Endothelial cell of umbilical vein (primary cell): ENCODE measurements at regions not wholly inside any gene's neighbourhood (a gene's known extent, or its start where the extent isn't known, plus 50 kb on each side); places are given as distances from the start of the nearest gene placed in this dataset.

Experiments
- BruUV-seq: library from RNA; stranded (reverse); fragments of 400-500 nt; replicated peaks from 2 replicates; lab custom pipeline; 2021; lab: Mats Ljungman, UMichigan
- CTCF ChIA-PET: fragments of 300-600, 350-600 bp; sonication (Branson Sonifier 250); formaldehyde crosslinking; loops from one replicate; lab custom pipeline; 2021; ENCODE audit warnings: antibody characterized with exemption, inconsistent platforms; lab: Charles Lee
- POLR2A ChIA-PET: fragments of 300-600, 350-600 bp; sonication (Branson Sonifier 250); formaldehyde crosslinking; loops from one replicate; lab custom pipeline; 2021; ENCODE audit warnings: antibody characterized with exemption, inconsistent platforms; lab: Charles Lee
- DNase-seq: peaks from one replicate; pipeline ENCODE4 v3.0.0-alpha.2; 2011; ENCODE audit warnings: low read depth, low spot score
- FAIRE-seq: peaks from 2 replicates; lab custom pipeline; 2011; peaks lifted over from hg19 to GRCh38; lab: Jason Lieb, UNC
- H2AFZ ChIP-seq: 2 replicates; pipeline ENCODE4 v1.6.0; 2012; ENCODE audit warnings: low read depth, low read length, control low read depth, inconsistent platforms
- H3K27ac ChIP-seq: 2 replicates; pipeline ENCODE4 v1.5.1; 2011; ENCODE audit warnings: low read depth, mild to moderate bottlenecking, control low read depth, low read length, moderate library complexity; ENCODE audit not compliant: insufficient read depth
- H3K27me3 ChIP-seq, 2 experiments: 2 replicates each; pipeline versions ENCODE4 v1.6.0 to v1.6.1; 2011; ENCODE audit warnings: low read length in 2 of 2, mixed read lengths in 1 of 2; ENCODE audit not compliant: control insufficient read depth in 2 of 2, insufficient read depth in 2 of 2
- H3K36me3 ChIP-seq, 2 experiments: 2 replicates in 1 of 2; 3 replicates in 1 of 2; pipeline ENCODE4 v1.5.1; 2011; ENCODE audit warnings: low read length in 2 of 2, mild to moderate bottlenecking in 1 of 2, moderate library complexity in 1 of 2; ENCODE audit not compliant: control insufficient read depth in 2 of 2, insufficient read depth in 2 of 2; ENCODE audit errors: extremely low read depth in 1 of 2
- H3K4me1 ChIP-seq: 3 replicates; pipeline ENCODE4 v1.5.1; 2011; ENCODE audit warnings: mild to moderate bottlenecking, low read length; ENCODE audit not compliant: control insufficient read depth, insufficient read depth; ENCODE audit errors: extremely low read depth
- H3K4me2 ChIP-seq: 2 replicates; pipeline ENCODE4 v1.6.1; 2011; ENCODE audit warnings: low read length, control low read depth, mixed read lengths; ENCODE audit not compliant: insufficient read depth
- H3K4me3 ChIP-seq, 3 experiments: fragments of 200-600 bp in 1 of 3; sonication (generic), shearing (Covaris generic) in 1 of 3; replicated peaks in 1 of 3; 2 replicates each; pipeline ENCODE4 v1.5.1; 2011 to 2016; ENCODE audit warnings: control low read depth in 3 of 3, low read length in 3 of 3, mild to moderate bottlenecking in 2 of 3, inconsistent platforms in 1 of 3, low read depth in 1 of 3, moderate library complexity in 1 of 3; ENCODE audit not compliant: insufficient read depth in 1 of 3
- H3K79me2 ChIP-seq: 2 replicates; pipeline ENCODE4 v1.6.0; 2012; ENCODE audit warnings: low read length, inconsistent platforms; ENCODE audit not compliant: control insufficient read depth, insufficient read depth
- H3K9ac ChIP-seq: replicated peaks from 2 replicates; pipeline ENCODE3; 2011; ENCODE audit warnings: low read length, control low read depth; ENCODE audit not compliant: insufficient read depth; ENCODE audit errors: extremely low read depth
- H3K9me1 ChIP-seq: replicated peaks from 3 replicates; pipeline ENCODE4 v1.6.0; 2011; ENCODE audit warnings: mild to moderate bottlenecking, low read length; ENCODE audit not compliant: control insufficient read depth, insufficient read depth; ENCODE audit errors: extremely low read depth
- H3K9me3 ChIP-seq: replicated peaks from 2 replicates; pipeline ENCODE4 v1.5.1; 2012; ENCODE audit warnings: low read length, inconsistent platforms; ENCODE audit not compliant: control insufficient read depth, insufficient read depth
- H4K20me1 ChIP-seq: replicated peaks from 2 replicates; pipeline ENCODE3; 2011; ENCODE audit warnings: mild to moderate bottlenecking, low read length; ENCODE audit not compliant: control insufficient read depth, insufficient read depth; ENCODE audit errors: extremely low read depth
- EZH2 ChIP-seq: IDR thresholded peaks from 2 replicates; pipeline ENCODE4 v1.6.1; 2012; ENCODE audit warnings: borderline replicate concordance, low read depth, mild to moderate bottlenecking, moderate library complexity, low read length, inconsistent platforms; ENCODE audit not compliant: severe bottlenecking
- FOS ChIP-seq: IDR thresholded peaks from 2 replicates; pipeline ENCODE4 v1.6.1; 2011; ENCODE audit warnings: mild to moderate bottlenecking, low read length, moderate library complexity, borderline replicate concordance; ENCODE audit not compliant: insufficient read depth
- GATA2 ChIP-seq: IDR thresholded peaks from 2 replicates; pipeline ENCODE4 v1.7.0; 2011; ENCODE audit warnings: low read depth, mild to moderate bottlenecking, moderate library complexity, mixed read lengths, low read length; ENCODE audit not compliant: insufficient read length, insufficient read depth
- JUN ChIP-seq: IDR thresholded peaks from 2 replicates; pipeline ENCODE4 v1.6.1; 2011; ENCODE audit warnings: borderline replicate concordance, low read depth; ENCODE audit not compliant: insufficient read length, insufficient read depth
- MYC ChIP-seq: IDR thresholded peaks from one replicate; pipeline ENCODE4 v1.6.1; 2011; ENCODE audit warnings: mild to moderate bottlenecking, low read depth, low read length
- POLR2A ChIP-seq: IDR thresholded peaks from 2 replicates; pipeline ENCODE4 v1.6.1; 2012; ENCODE audit warnings: low read depth, mild to moderate bottlenecking, control low read depth, low read length
- POLR2AphosphoS5 ChIP-seq: IDR thresholded peaks from 2 replicates; pipeline ENCODE4 v1.6.1; 2012; ENCODE audit warnings: low read depth, mild to moderate bottlenecking, control low read depth, low read length, moderate library complexity; ENCODE audit not compliant: insufficient read depth
- dilution Hi-C: fragments of 300-500 bp; cut with MboI; formaldehyde crosslinking; loops from one replicate; pipeline ENCODE4 v1.15.0; 2019; ENCODE audit warnings: low sequenced_read_pairs; ENCODE audit not compliant: extremely low pct_ligation_motif_present
- intact Hi-C: fragments of 100-400 bp; cut with micrococcal nuclease; formaldehyde crosslinking; loops from one replicate; pipeline ENCODE4 v1.10.0; 2022
- TF ChIP-seq, protein P1 (sequence below), 2 donors: IDR thresholded peaks; 1 replicate in 1 of 2; 2 replicates in 1 of 2; pipeline ENCODE4 v1.5.1; 2011; ENCODE audit warnings: low read length in 2 of 2, mild to moderate bottlenecking in 2 of 2, moderate library complexity in 2 of 2, control low read depth in 1 of 2, inconsistent platforms in 1 of 2, low read depth in 1 of 2; ENCODE audit not compliant: insufficient read depth in 1 of 2; ENCODE audit errors: extremely low read depth in 1 of 2
- TF ChIP-seq, protein P2 (sequence below): IDR thresholded peaks from 2 replicates; pipeline ENCODE4 v1.6.1; 2011; ENCODE audit not compliant: insufficient read depth, insufficient read length

DNA sequence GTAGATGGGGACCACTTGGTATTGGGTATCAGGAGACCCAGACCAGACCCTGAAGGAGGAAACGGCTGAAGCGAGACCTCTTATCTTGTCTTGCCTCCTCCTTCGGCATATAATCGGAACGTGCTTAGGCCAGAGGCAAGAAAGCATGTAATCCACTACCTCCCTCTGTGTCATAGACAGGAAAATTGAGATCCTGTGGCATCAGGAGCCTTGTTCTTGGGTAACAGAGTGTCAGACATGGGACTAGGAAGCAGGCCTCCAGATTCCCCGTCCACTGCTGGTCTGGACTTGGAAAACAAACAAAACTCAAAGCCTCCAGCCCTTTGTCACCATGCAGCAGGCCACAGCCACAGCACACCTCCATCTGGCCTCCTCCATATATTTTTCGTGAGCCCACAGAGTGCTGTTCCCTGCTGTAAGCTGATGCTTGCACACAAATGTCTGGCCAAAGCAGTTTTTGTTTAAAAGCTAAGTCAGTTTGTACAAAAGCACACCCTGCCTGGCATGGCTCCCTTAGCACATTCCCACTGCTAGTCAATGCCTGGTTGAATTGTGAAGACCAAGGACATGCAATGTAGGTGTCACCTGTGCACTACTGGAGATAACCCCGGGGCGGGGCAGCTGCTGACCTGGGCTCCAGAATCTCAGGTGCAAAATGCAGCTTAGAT is 510.9 kb downstream of the RPS24 start:
- H2AFZ ChIP-seq, result no peak overlapping the region
- no peak overlapping the region for H3K27ac ChIP-seq
- H3K4me2 ChIP-seq, result no peak overlapping the region
- no peak overlapping the region for H3K4me3 ChIP-seq
- POLR2A ChIA-PET, result no interaction called here
- no TSS peak for BruUV-seq
- H3K9me1 ChIP-seq, result no peaks in the 10 kb centered on the region
- H3K27me3 ChIP-seq, result peaks cover 5 to 15% of the 10 kb centered on the region in 2 experiments
- dilution Hi-C loops, result no loop called here
- H3K79me2 ChIP-seq, result no peaks in the 10 kb centered on the region
- no peak for TF ChIP-seq POLR2A
- TF ChIP-seq EZH2, result no peak
- no peak for TF ChIP-seq JUN
- TF ChIP-seq MYC, result no peak
- no peak for TF ChIP-seq FOS
- TF ChIP-seq, protein P1, sequence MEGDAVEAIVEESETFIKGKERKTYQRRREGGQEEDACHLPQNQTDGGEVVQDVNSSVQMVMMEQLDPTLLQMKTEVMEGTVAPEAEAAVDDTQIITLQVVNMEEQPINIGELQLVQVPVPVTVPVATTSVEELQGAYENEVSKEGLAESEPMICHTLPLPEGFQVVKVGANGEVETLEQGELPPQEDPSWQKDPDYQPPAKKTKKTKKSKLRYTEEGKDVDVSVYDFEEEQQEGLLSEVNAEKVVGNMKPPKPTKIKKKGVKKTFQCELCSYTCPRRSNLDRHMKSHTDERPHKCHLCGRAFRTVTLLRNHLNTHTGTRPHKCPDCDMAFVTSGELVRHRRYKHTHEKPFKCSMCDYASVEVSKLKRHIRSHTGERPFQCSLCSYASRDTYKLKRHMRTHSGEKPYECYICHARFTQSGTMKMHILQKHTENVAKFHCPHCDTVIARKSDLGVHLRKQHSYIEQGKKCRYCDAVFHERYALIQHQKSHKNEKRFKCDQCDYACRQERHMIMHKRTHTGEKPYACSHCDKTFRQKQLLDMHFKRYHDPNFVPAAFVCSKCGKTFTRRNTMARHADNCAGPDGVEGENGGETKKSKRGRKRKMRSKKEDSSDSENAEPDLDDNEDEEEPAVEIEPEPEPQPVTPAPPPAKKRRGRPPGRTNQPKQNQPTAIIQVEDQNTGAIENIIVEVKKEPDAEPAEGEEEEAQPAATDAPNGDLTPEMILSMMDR (IDR thresholded peaks at IDR 0.05; ENCODE audit: extremely low read depth in 1 of 2, insufficient read depth in 1 of 2, low read depth in 1 of 2, low read length in 2 of 2), result no peak
- TF ChIP-seq GATA2, result no peak
- TF ChIP-seq POLR2AphosphoS5, result no peak
- TF ChIP-seq, protein P2, sequence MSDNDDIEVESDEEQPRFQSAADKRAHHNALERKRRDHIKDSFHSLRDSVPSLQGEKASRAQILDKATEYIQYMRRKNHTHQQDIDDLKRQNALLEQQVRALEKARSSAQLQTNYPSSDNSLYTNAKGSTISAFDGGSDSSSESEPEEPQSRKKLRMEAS, result no peak
- H4K20me1 ChIP-seq, result no peaks in the 10 kb centered on the region
- no peaks in the 10 kb centered on the region for H3K9me3 ChIP-seq
- CTCF ChIA-PET, result no interaction called here
- FAIRE-seq (no peak), DNase-seq (no peak)
- H3K9ac ChIP-seq, result no peak overlapping the region
- H3K4me1 ChIP-seq, result no peaks in the 10 kb centered on the region
- intact Hi-C loops, result no loop called here
- no peaks in the 10 kb centered on the region for H3K36me3 ChIP-seq
